Left ventricle myocardium inferior (tissue), 1 donor: ENCODE measurements at regions not wholly inside any gene's neighbourhood (a gene's known extent, or its start where the extent isn't known, plus 50 kb on each side); places are given as distances from the start of the nearest gene placed in this dataset.

Experiments
- DNase-seq: peaks from one replicate; pipeline ENCODE4 v3.0.0-alpha.2; 2020
- H3K27ac ChIP-seq: fragments of 200-600 bp; replicated peaks from 2 replicates; pipeline ENCODE4 v1.8.0; 2021
- H3K27me3 ChIP-seq: fragments of 200-600 bp; 2 replicates; pipeline ENCODE4 v1.8.0; 2021; ENCODE audit warnings: low read depth
- H3K36me3 ChIP-seq: fragments of 200-600 bp; 2 replicates; pipeline ENCODE4 v1.8.0; 2021
- H3K4me1 ChIP-seq: fragments of 200-600 bp; 2 replicates; pipeline ENCODE4 v1.8.0; 2021
- H3K4me3 ChIP-seq: fragments of 200-600 bp; 2 replicates; pipeline ENCODE4 v1.8.0; 2021; ENCODE audit warnings: mild to moderate bottlenecking, moderate library complexity
- H3K9me3 ChIP-seq: fragments of 200-600 bp; replicated peaks from 2 replicates; pipeline ENCODE4 v1.8.0; 2021
- intact Hi-C: fragments of 100-400 bp; cut with micrococcal nuclease; formaldehyde crosslinking; loops from one replicate; pipeline ENCODE4 v1.11.0; 2022
- TF ChIP-seq, protein P1 (sequence below): fragments of 200-600 bp; IDR thresholded peaks from 2 replicates; pipeline ENCODE4 v1.8.0; 2021; ENCODE audit warnings: antibody characterized with exemption, mild to moderate bottlenecking, borderline replicate concordance
- donor health status: DM: no; HTN: yes; CAD: no; lungs with severe emphysema.

DNA sequence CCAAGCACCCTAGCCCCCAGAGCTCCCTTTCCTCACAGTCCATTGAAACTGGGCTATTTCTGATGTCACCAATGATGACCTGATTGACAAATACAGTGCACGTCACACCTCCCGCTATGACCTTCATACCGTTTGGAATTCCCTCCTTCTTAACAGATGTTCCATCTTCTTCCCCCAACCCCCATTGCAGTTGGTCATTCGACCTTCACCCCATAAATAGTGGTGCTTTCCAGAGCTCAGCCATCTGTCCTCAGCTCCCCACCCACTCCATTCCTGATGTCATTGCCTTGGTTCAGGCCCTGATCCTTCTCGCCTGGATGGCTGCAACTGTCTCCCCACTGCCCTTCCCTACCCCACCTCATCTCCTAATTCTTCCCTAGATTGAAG is 198.5 kb downstream of the SOD2 start:
- no peak overlapping the region for H3K4me3 ChIP-seq
- TF ChIP-seq, protein P1, sequence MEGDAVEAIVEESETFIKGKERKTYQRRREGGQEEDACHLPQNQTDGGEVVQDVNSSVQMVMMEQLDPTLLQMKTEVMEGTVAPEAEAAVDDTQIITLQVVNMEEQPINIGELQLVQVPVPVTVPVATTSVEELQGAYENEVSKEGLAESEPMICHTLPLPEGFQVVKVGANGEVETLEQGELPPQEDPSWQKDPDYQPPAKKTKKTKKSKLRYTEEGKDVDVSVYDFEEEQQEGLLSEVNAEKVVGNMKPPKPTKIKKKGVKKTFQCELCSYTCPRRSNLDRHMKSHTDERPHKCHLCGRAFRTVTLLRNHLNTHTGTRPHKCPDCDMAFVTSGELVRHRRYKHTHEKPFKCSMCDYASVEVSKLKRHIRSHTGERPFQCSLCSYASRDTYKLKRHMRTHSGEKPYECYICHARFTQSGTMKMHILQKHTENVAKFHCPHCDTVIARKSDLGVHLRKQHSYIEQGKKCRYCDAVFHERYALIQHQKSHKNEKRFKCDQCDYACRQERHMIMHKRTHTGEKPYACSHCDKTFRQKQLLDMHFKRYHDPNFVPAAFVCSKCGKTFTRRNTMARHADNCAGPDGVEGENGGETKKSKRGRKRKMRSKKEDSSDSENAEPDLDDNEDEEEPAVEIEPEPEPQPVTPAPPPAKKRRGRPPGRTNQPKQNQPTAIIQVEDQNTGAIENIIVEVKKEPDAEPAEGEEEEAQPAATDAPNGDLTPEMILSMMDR: no peak
- peaks cover 9% of the 10 kb centered on the region for H3K4me1 ChIP-seq
- H3K36me3 ChIP-seq: no peaks in the 10 kb centered on the region
- DNase-seq: no peak
- intact Hi-C loops: no loop called here
- peak overlapping the region; percentile 62 for H3K27ac ChIP-seq
- peaks cover 16% of the 10 kb centered on the region for H3K9me3 ChIP-seq
- H3K27me3 ChIP-seq: peaks cover 4% of the 10 kb centered on the region

- peak overlapping the region; percentile 62 for H3K27ac ChIP-seq
- intact Hi-C loops: no loop called here
- no peaks in the 10 kb centered on the region for H3K36me3 ChIP-seq
- TF ChIP-seq, protein P1: no peak
- DNase-seq: no peak
- H3K4me1 ChIP-seq: peaks cover 9% of the 10 kb centered on the region
- no peak overlapping the region for H3K4me3 ChIP-seq
- H3K9me3 ChIP-seq: peaks cover 15% of the 10 kb centered on the region
- peaks cover 4% of the 10 kb centered on the region for H3K27me3 ChIP-seq
Observed at GRCh38 chr6:159493898-159494585, 199.0 kb downstream of the SOD2 start.

GRCh38 chr6:159493231-159493897 is 199.7 kb downstream of the SOD2 start:
- Histone ChIP-seq H3K4me1 (peaks cover 9% of the 10 kb centered on the region), H3K9me3 (peaks cover 9% of the 10 kb centered on the region), H3K27ac (peak overlapping the region; percentile 38), H3K27me3 (peaks cover 4% of the 10 kb centered on the region), H3K4me3 (no peak overlapping the region), H3K36me3 (no peaks in the 10 kb centered on the region)
- intact Hi-C loops: no loop called here
- DNase-seq: no peak
- TF ChIP-seq, protein P1: no peak

DNA sequence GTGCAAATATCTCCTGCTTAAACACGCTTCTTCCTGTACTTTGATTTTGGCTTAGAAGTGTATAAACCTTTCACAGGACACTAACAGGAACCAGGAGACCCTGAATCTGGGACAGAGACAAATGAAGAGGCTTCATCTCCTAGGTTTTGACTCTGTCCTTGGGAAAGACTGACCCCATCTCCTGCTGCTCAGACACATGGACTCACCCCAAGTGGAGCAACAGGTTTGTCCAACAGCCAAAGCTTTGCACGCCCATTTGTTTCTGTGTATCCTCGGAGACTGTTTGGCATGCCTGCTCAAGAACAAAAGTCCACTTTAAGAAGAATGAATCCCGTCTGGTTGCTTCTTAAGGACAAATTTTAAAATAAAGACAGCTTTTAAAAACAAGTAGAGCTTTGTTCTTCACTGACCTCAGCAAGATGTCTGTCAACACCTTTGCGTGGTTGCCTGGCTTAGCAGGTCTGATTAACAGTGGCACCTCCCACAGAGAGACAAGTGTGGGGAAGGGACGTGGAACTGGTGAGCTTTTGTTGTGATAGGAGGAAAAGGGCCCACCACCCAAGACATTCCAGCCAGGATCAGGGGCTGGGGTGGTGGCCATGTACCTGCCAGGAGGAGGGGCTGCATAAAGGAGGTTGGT is 202.6 kb downstream of the SOD2 start:
- H3K4me3 ChIP-seq: no peak overlapping the region
- H3K27me3 ChIP-seq: peaks cover 4% of the 10 kb centered on the region
- intact Hi-C loops: no loop called here
- H3K9me3 ChIP-seq: no peaks in the 10 kb centered on the region
- no peaks in the 10 kb centered on the region for H3K36me3 ChIP-seq
- no peak for DNase-seq
- peaks cover 9% of the 10 kb centered on the region for H3K4me1 ChIP-seq
- H3K27ac ChIP-seq: peak overlapping the region; percentile 49
- TF ChIP-seq, protein P1: no peak

DNA sequence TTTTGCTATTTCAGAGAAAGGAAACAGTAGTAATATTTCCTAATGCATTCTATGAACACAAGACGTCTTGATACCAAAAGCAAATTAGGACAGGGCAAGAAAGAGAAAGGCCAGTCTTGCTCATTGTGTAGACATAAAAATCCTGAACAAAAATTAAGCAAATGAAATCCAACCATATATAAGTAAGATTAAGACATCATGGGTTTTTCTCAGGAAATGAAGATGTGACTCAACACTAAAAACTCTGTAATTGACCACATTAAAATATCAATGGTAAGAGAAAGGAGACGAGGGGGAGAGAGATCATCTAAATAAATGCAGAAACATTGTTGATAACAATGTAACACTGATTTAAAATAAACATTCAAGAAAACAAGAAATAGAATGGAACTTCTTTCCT is 205.4 kb downstream of the SOD2 start:
- TF ChIP-seq, protein P1: no peak

More for the DNA sequence above, 205.4 kb downstream of the SOD2 start:
- Histone ChIP-seq H3K36me3 (no peaks in the 10 kb centered on the region), H3K27ac (no peak overlapping the region), H3K4me1 (peaks cover 4% of the 10 kb centered on the region), H3K9me3 (no peaks in the 10 kb centered on the region), H3K27me3 (no peaks in the 10 kb centered on the region), H3K4me3 (no peak overlapping the region)
- intact Hi-C loops: no loop called here
- no peak for DNase-seq
